Stimulated activated CD4-positive, alpha-beta T cell treated with anti-CD3 and anti-CD28 coated beads, TNF-alpha, amount 100 ng/mL, for 48 hours (primary cell): ENCODE measurements at regions not wholly inside any gene's neighbourhood (a gene's known extent, or its start where the extent isn't known, plus 50 kb on each side); places are given as distances from the start of the nearest gene placed in this dataset.

Experiments
- DNase-seq, 3 donors: peaks; one replicate each; pipeline ENCODE4 v3.0.0-alpha.2; 2020; ENCODE audit warnings: low read depth in 3 of 3

GRCh38 chrX:15983034-15983433, 128.4 kb upstream of the AP1S2 start:
- DNase-seq: no peak

GRCh38 chrX:15977644-15978043, 123.0 kb upstream of the AP1S2 start:
- DNase-seq: no peak

- DNase-seq: no peak
These were observed 121.8 kb upstream of the AP1S2 start for GRCh38 chrX:15976396-15976795.

- DNase-seq: no peak
These were observed 119.3 kb upstream of the AP1S2 start for GRCh38 chrX:15973946-15974345.

- peak in 1 of 3 donors; percentile 10 for DNase-seq
These were observed 118.7 kb upstream of the AP1S2 start for GRCh38 chrX:15973299-15973698.

- DNase-seq: no peak
These were observed 117.1 kb upstream of the AP1S2 start for GRCh38 chrX:15971696-15972095.

GRCh38 chrX:15963858-15964257, 109.2 kb upstream of the AP1S2 start:
- no peak for DNase-seq

- no peak for DNase-seq
These were observed 105.6 kb upstream of the AP1S2 start for GRCh38 chrX:15960237-15960636.

- no peak for DNase-seq
These were observed 102.1 kb upstream of the AP1S2 start for GRCh38 chrX:15956681-15957080.

- no peak for DNase-seq
These were observed 99.2 kb upstream of the AP1S2 start for GRCh38 chrX:15953801-15954200.

- no peak for DNase-seq
These were observed 97.6 kb upstream of the AP1S2 start for GRCh38 chrX:15952212-15952611.

- no peak for DNase-seq
These were observed 93.7 kb upstream of the AP1S2 start for GRCh38 chrX:15948318-15948660.

- DNase-seq: no peak
These were observed 93.2 kb upstream of the AP1S2 start for GRCh38 chrX:15947648-15948317.

- DNase-seq: peak in 2 of 3 donors; percentile 0 to 2
These were observed 92.4 kb upstream of the AP1S2 start for GRCh38 chrX:15946783-15947580.

- no peak for DNase-seq
These were observed 88.8 kb upstream of the AP1S2 start for GRCh38 chrX:15943391-15943790.

GRCh38 chrX:15942307-15942706, 87.7 kb upstream of the AP1S2 start:
- no peak for DNase-seq

- DNase-seq: no peak
These were observed 85.1 kb upstream of the AP1S2 start for GRCh38 chrX:15939737-15940136.

- no peak for DNase-seq
These were observed 83.5 kb upstream of the AP1S2 start for GRCh38 chrX:15938072-15938471.

GRCh38 chrX:15931362-15931761, 76.7 kb upstream of the AP1S2 start:
- no peak for DNase-seq

- no peak for DNase-seq
These were observed 76.0 kb upstream of the AP1S2 start for GRCh38 chrX:15930585-15930984.

GRCh38 chrX:15929194-15929593, 74.6 kb upstream of the AP1S2 start:
- no peak for DNase-seq

- no peak for DNase-seq
These were observed 72.0 kb upstream of the AP1S2 start for GRCh38 chrX:15926622-15927021.

GRCh38 chrX:15918003-15918402, 63.4 kb upstream of the AP1S2 start:
- no peak for DNase-seq

GRCh38 chrX:15916704-15917084, 62.1 kb upstream of the AP1S2 start:
- DNase-seq: no peak
